ENCODE measurements at regions not wholly inside any gene's neighbourhood (a gene's known extent, or its start where the extent isn't known, plus 50 kb on each side); places are given as distances from the start of the nearest gene placed in this dataset.

DNA sequence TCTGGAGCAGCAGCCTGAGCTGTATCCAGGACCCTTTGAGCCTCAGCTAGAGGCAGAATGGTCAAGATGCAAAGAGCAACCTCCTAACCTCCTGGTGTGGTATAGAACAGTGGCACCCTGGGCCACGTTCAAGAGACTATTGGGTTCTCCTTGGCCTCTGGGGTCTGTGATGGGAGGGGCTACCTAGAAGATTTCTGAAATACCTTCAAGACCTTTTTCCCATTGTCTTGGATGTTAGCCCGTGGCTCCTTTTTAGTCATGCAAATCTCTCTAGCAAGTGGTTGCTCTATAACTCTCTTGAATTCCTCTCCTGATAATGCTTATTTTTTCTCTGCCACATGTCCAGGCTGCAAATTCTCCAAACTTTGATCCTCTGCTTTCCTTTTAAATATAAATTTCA is 106.3 kb upstream of the SULT1C3 start (continued):
- no peak for TF ChIP-seq CBX3 (IDR thresholded peaks at IDR 0.05; ENCODE audit: borderline replicate concordance in 1 of 2, low read length in 2 of 2)

- intact Hi-C loops (cut with micrococcal nuclease) (no loop called here), in situ Hi-C loops (cut with MboI) (no loop called here)
- Histone ChIP-seq H3K4me3 (no peak overlapping the region), H3K27ac (ENCODE audit: extremely low read depth, low read depth, low read length) (no peak overlapping the region), H3K9me3 (replicated peaks; ENCODE audit: control insufficient read depth, insufficient read depth, low read depth, low read length) (no peaks in the 10 kb centered on the region), H3K4me2 (ENCODE audit: insufficient read depth, low read length) (no peak overlapping the region), H3K27me3 (ENCODE audit: control insufficient read depth in 2 of 2, insufficient read depth in 2 of 2, low read length in 2 of 2) (no peaks in the 10 kb centered on the region), H3K9ac (ENCODE audit: insufficient read depth in 1 of 2, low read depth in 2 of 2, low read length in 2 of 2) (no peak overlapping the region), H3K36me3 (ENCODE audit: control insufficient read depth, insufficient read depth, low read length) (no peaks in the 10 kb centered on the region), H2AFZ (ENCODE audit: low read depth, low read length) (no peak overlapping the region), H3K9me1 (ENCODE audit: control insufficient read depth, insufficient read depth, low read length) (no peaks in the 10 kb centered on the region), H4K20me1 (replicated peaks; ENCODE audit: control insufficient read depth, insufficient read depth, low read length) (no peaks in the 10 kb centered on the region), H3K79me2 (ENCODE audit: control insufficient read depth, insufficient read depth, low read length) (no peaks in the 10 kb centered on the region), H3K4me1 (replicated peaks in 1 of 2; ENCODE audit: control insufficient read depth in 2 of 2, insufficient read depth in 2 of 2, low read length in 2 of 2) (no peaks in the 10 kb centered on the region)
- no peak for FAIRE-seq
- ChIA-PET POLR2A (interaction anchor here (0.7 kb wide), 2 partner anchors 11 to 133 kb away, joined by 3 to 4 read pairs; no protein-coding TSS in a partner anchor), CTCF (ENCODE audit: low intra/inter-chr PET ratio) (no interaction called here)
- DNase-seq (ENCODE audit: extremely low read depth in 1 of 4, low spot score in 3 of 4): peak in 1 of 4 experiments; percentile 31
- WGBS (ENCODE audit: insufficient coverage, low coverage, missing lambda C conversion rate): 0% methylated on average over 2 of the region's 2 CpGs
- TF ChIP-seq SMARCE1 (IDR thresholded peaks at IDR 0.05): no peak
- TF ChIP-seq COPS2 (conservative IDR thresholded peaks at IDR 0.05): no peak
- TF ChIP-seq TFAM (CRISPR knock-in tag; conservative IDR thresholded peaks at IDR 0.05): no peak
- no peak for TF ChIP-seq ZNF239 (CRISPR knock-in tag; IDR thresholded peaks at IDR 0.05)
- TF ChIP-seq ZNF134 (CRISPR knock-in tag; conservative IDR thresholded peaks at IDR 0.05): no peak
- TF ChIP-seq EHMT2 (IDR thresholded peaks at IDR 0.05): peak; percentile 92
- TF ChIP-seq, protein P1, sequence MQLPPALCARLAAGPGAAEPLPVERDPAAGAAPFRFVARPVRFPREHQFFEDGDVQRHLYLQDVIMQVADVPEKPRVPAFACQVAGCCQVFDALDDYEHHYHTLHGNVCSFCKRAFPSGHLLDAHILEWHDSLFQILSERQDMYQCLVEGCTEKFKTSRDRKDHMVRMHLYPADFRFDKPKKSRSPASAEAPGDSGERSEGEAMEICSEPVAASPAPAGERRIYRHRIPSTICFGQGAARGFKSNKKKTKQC (CRISPR knock-in tag; IDR thresholded peaks at IDR 0.05): no peak
- peak; percentile 95 for TF ChIP-seq REST (IDR thresholded peaks at IDR 0.05; ENCODE audit: borderline replicate concordance)
- peak; percentile 67; the same call in 1 of the 2 replicates for TF ChIP-seq REST (CRISPR knock-in tag; IDR thresholded peaks at IDR 0.05; ENCODE audit: low read depth)
- no peak for TF ChIP-seq ZNF589 (CRISPR knock-in tag; IDR thresholded peaks at IDR 0.05; ENCODE audit: low read depth)
- TF ChIP-seq CBX1 (IDR thresholded peaks at IDR 0.05; ENCODE audit: low read depth): no peak
- peak; percentile 75 for TF ChIP-seq MIER1 (IDR thresholded peaks at IDR 0.05; ENCODE audit: low read depth)
- no peak for TF ChIP-seq ZNF431 (CRISPR knock-in tag; IDR thresholded peaks at IDR 0.05)
- TF ChIP-seq PHF8 (IDR thresholded peaks at IDR 0.05; ENCODE audit: borderline replicate concordance, low read length): no peak
- TF ChIP-seq POLR2A (conservative IDR thresholded peaks at IDR 0.05): no peak
- ATAC-seq: no peak
- no TSS peak for BruUV-seq (replicated peaks)
These were observed 100.2 kb upstream of the SULT1C3 start for GRCh38 chr2:108139521-108139920.
